GM18870 (cell line): ENCODE measurements at regions not wholly inside any gene's neighbourhood (a gene's known extent, or its start where the extent isn't known, plus 50 kb on each side); places are given as distances from the start of the nearest gene placed in this dataset.
"Not testable (repeated sequence)": the region's sequence is repeated elsewhere in the genome, so short reads cannot be mapped to it uniquely, and the experiment has no call there.

Source experiments
- ATAC-seq: cut with Tn5 transposase; IDR thresholded peaks from one replicate; pipeline ENCODE4 v1.9.1; 2021; ENCODE audit warnings: moderate library complexity; ENCODE audit not compliant: unreplicated experiment

DNA sequence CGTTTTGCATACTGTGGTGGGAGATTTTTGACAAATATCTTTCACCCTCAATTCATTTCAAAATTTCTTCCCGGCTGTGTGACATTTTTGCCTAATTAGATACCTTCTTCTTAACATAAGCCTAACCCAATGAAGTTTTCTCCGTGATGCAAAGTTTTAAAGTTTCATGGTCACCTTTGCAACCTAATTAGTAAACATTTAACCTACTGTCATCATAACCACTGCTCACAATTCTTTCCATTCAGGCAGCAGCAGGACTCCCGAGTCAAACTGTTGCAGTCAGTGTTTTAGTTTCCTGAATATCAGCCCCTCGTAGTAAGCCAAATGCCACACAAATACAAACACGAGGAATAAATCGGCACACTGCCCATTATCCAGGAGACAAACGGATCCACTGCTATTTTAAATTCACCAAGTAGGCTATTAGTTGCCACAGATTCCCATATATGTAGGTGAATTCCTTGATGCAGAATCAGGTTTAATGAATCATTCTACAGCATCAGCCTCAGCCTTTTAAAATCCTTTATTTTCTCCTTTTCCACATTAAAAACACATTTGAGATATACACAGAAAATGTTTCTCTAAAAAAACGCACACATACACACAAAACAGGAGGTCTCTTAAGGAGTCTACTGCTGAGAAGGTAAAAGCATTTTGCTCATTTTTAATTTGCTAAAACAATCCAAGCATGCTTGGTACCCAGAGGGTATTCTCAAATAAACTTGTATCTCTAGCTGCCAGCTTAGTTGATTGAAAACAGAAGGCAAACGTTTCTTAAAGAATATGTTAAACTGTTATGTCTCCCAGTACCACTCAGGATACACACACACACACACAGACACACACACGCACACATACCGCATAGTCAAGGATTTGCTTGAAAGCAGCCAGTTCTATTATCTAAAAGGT, 106.5 kb upstream of the KCTD1 start:
- no peak for ATAC-seq

DNA sequence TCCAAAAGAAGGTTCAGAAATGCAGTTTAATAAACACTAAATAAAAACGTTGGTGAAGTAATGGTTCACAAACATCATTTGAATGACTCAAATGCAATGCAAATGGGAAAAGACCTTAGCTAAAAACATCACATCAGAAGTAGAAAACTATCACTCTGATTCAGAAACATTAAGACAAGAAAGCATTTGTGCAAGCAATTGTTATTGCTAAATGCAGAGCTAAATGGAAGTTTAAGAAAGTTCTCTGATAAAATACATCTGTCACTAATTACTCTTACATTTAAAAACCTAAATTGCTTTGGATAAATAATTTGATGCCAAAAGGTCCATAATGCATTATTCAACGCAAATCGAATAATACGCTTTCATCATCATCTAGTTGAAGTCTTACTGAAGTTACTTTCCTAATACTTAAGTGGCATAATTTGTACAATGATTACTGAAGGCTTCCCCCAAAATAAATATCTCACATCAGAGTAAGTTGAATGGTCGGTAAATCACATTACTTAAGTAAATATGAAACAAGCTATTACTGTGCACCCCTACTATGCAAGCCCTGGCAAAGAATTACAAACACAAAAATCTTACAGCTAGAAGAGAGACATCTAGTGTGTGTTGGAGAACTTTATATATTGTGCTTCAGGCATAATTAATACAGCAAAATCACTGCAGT, 105.7 kb upstream of the KCTD1 start:
- ATAC-seq, result no peak

DNA sequence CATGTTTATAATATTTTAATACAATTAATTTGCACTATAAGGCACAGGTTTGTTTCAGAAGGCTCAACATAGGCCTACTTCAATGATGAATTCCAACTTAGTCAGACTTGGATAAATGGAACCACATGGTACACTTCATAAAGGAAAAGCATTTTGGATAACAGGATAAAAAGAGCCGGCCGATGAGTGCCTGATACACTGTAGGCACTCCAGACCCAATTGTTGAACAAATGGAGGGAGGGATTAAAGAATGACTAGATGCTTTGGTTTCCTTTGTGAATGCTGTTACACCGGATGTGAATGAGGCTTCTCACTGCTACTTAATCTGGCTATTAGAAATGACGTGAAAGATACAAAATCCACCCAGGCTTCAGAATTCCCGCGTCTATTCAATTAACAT, 104.1 kb upstream of the KCTD1 start:
- ATAC-seq, result no peak

DNA sequence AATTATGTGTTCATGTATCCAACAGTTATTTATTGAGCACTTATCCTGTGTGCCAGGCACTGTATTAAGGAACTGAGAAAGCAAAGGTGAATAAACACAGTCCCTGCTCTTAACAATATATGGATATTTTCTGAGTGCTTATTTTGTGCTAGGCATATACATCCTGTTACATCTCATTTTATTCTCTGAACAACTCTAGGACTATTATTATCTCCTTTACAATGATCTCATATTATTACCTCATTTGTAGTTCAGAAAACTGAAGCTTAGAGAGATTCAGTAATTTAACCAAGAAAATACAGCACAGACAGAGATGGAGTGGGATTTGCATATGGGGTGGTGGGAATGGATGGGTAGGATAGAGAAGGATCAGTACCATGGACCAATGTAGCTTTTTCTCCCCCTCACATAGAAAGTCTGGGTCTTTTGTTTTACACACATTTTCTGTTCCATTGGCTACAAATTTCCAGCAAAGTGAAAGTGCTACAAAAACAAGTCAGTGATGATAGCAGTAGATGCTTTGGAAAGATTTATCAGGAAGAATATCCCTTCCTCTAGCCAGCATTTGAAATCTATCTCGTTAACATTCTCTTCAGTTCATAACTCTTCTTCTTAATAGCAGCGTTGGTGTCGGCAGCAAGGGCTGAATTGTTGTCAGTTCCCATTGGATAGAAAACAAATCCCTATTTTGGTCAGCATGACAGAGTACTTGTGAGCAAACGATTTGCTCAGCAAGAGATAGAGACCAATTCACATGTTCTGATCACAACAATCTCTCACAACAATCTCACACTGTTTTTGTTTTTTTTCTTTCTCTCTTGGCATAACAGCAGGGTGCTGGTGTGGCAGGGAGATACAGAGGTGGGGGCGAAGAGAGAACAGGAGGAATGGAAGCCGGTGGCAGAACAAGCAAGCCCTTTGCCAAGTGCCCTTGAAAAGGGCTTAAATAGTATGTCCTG, 102.2 kb upstream of the KCTD1 start:
- ATAC-seq, result no peak

DNA sequence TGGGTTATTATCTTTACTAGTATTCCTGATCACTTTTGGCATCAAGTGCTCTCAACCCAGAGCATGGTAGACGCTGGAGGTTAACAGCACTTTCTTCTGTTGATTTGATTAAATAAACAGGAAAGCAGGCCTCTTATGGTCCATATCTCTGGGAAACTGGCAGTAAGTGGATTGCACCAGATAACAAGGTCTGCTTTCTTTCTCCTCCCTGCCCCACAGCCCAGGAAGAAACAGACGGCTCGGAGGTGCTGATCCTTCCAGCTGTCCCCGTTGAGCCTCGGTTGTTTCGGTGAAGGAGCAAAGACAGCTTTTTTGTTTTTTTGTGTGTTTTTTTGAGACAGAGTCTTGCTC, 100.8 kb upstream of the KCTD1 start:
- no peak for ATAC-seq

DNA sequence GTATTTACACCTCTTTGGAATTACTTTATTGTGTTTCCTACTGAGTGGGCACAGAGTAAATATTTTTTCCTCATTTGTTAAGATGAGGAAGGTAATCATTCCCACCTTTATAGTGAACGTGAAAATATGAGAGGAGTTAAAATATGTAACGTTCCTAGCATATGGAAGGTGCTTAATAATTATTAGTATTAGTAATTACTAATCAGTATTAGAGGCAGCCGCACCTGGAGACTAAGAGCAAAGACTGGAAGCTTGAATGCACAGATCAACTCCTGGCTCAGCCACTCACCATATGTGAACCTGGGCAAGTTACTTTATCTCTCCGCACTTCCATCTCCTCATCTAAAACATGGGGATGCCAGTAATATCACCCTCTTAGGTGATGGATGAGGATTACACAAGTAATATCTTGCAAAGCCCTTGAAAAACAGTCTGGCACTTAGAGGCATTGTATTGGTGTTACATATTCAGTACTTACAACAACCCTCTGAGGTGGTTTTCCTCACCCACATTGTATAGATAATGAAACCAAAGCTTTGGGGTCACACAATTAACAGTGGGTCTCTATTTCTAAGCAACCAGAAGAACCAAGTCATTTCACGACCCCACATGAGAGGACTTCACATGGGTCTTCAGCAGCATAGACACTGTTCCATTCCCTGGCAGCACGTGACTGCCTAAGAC, 100.3 kb upstream of the KCTD1 start:
- ATAC-seq, result no peak

DNA sequence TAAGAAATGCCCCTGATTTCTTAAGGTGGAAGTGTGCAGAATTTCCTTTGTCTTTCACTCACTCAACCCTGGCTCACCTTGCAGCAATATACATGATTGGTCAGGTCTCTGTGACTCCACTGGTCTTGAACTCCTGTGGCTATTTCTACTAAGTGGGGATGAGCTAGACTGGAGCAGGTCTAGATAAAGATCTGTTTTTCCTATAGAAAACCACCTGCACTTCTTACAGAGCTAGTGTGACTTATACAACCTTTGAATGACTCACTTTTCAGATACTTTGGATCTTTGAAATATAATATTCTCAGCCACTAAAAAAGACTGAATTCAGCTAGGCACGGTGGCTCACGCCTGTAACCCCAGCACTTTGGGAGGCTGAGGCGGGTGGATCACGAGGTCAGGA, 98.5 kb upstream of the KCTD1 start:
- ATAC-seq, result no peak

DNA sequence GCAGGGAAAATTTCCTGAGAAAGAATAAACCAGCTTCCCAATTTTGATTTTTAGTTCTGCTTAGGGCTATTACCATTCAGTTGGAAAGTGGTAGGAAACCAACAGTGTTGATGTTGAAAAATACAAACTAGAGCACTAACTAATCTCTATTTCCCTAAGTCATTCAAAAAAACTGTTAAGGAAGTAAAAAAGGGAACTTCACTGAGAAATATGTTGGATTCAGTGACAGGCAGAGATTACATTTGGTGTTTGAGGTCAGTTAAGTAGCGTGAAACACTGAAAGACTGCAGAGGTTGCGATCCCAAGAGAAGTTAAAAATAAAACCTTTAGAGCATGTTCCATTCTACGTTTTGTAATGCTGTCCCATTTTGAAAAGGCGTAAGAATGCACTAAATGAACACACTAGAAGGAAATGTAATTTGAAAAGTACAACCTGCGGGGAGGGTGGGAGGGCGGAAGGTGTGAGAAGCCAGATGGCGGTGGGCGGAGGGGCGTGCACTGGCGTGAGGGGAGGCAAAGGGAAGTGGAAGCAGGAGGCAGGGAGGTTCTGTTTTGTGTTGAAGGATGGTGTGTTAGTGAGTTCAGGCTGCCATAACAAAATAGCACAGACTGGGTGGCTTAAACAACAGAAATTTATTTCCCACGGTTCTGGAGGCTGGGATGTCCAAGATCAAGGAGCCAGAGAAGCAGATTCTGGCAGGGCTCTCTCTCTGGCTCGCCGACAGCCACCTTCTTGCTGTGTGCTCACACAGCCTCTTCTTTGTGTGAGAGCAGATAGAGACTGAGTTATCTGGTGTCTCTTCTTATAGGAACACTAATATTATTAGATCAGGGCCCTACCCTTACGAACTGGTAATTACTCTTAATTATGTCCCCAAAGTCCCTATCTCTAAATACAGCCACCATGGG, 94.3 kb upstream of the KCTD1 start:
- ATAC-seq, result no peak

DNA sequence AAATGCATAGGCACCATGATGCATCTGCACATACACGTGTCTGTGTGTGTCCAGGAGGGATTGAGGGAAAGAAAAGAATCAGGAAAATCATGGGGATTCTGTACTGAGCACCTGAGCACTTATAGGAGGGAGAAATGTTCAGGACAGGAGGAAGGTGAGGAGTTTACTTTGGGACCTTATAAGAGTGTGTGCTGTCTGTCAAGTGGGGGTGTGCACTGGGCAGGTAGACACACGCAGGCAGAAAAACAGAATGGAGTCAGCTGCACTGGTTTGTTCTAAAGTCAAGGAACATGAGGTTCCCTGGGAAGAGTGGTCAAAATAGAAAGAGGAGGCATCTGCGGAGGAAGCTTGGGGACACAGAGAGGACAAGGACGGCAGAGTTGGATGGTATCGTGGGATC, 92.2 kb upstream of the KCTD1 start:
- no peak for ATAC-seq

DNA sequence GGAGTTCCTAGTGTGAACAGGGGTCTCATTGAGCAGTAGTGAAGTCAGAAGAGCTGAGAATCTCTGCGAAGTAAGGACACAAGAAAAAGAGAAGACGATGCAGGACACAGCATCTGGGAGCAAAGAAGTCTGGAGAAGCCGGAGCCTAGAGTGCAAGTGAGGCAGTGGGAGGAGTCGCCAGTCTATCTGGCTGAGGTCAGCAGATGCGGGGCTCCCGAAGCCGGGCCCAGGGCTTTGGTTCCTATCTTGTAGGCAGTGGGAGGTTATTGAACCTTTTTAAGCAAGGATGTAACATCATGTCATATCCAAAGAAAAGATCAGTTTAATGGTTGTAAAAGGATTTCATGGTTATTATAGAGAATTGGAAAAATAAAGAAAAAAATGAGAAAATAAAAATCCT, 90.8 kb upstream of the KCTD1 start:
- no peak for ATAC-seq

DNA sequence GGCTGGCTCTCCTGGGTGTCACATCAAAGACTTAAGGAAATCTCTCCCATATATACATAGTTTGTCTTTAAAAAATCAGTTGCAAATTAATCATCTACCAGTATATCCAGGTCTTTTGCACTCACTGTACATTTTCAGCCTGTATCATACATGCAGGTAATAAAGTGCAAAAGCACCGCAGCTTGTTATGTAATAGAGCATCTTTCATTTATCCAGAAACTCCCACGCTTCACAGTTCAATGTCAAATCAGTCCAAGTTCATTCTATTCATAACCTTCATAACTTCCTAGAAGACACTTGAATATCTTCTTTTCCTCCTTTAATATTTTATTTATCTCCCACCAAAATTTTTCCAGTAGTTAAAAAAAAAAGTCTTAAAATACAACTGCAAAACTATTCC, 89.6 kb upstream of the KCTD1 start:
- ATAC-seq, result no peak

DNA sequence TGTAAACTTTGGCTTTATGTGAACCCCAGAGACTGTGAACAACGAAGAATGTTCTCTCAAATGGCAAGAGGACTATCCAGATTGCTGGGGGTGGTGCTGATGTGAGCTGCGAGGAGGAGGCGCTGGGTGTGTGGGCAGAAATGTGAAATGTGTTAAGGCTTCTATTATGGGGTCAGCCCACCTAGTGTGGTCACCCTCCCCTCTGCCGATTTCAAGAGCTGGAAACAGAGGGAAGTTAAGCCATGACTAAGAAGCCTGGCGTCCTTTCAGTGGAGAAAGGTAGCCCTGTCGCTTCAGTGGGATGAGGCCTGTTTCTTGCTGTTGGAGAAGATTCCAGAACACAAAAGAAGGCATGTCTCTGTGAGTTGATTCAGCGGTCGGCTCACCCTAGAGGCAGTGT, 89.0 kb upstream of the KCTD1 start:
- ATAC-seq, result no peak

DNA sequence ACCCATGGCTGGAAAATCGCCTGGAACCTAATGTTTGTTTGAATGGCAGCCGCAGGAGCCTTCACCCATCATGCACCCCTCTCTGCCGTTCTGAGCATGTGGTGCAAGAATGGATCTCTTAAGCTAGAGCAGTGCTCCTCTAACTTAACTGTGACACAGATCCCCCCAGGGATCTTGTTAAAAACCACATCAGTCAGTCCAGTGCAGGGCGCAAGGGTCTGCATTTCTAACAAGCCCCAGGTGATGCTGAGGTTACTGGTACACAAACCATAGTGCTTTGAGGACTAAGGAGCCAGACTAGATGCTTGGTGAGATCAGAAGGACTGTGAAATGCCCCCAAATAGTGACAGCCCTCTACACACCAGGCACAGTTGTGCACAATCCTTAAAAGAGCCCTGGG, 87.1 kb upstream of the KCTD1 start:
- ATAC-seq, result no peak

DNA sequence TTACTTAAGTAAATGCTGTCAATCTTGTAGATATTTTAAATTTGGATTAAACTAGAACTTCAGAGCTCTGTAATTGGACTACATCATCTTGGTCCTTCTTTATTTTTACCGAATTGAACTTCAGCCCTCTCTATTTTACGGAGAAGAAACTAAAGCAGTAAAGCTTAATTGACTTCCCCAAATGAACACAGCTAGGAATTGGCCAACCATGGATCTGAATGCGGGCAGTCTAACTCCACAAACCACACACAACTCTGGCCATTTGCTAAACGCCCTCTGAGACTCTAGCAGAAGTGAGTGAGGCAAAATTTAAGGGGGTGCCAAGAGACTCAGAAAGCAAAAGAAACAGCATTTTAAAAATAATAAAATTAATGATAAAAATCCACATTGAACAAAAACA, 86.3 kb upstream of the KCTD1 start:
- no peak for ATAC-seq

DNA sequence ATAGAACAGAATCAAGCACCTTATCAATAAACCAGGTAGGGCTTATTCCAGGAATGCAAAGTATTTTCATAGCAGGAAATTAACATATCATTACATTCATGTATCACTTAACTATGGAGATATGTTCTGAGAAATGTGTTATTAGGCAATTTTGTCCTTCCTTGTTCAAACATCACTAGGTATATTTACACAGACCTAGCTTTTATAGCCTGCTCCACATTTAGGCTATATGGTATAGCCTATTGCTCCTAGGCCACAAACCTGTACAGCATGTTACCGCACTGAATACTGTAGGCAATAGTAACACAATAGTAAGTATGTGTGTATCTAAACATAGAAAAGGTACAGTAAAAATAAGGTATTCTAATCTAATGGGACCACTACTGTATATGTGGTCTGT, 82.8 kb upstream of the KCTD1 start:
- ATAC-seq, result no peak

DNA sequence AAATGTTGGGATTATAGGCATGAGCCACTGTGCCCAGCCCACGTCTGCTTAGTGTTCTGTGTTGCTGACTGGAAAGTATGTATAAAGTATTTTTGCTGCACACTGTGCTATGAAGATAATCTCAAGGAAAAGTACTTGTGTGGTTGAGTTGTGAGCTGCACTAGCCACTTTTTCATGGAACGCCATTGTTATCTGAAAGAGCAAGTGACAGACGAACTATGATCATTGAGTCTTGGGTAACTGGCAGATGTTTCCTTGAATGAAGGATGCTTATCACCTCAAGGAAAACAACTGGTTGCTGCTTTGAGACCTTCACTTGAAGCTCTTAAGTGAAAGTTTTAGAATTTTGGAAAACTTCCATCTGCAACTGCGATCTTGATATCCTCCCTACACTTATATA, 82.2 kb upstream of the KCTD1 start:
- no peak for ATAC-seq

DNA sequence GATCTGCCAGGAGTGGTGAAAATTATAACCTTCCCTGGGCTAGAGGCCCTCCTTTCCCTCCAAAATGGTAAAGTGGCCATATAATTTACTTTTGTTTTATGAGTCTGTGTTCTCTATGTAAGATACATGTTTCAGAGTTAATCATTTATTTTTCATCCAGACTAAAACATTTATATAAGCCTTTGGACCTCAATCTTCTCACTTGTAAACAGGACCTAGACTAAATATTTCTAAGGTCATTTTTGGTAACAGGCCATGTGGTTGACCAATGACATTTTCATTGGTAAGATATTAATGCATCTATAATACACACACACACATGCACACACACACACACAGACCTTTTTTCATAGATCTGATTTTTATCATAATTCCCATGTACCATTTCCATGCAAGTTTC, 79.7 kb upstream of the KCTD1 start:
- ATAC-seq, result no peak

DNA sequence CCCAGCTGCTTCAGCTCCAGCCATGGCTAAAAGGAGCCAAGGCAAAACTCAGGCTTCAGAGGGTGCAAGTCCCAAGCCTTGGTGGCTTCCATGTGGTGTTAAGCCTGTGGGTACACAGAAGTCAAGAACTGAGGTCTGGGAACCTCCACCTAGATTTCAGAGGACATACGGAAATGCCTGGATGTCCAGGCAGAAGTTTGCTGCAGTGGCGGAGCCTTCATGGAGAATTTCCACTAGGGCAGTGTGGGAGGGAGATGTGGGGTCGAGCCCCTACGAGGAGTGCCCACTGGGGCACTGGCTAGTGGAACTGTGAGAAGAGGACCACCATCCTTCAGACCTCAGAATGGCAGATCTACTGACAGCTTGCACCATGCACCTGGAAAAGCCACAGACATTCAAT, 76.1 kb upstream of the KCTD1 start:
- no peak for ATAC-seq

DNA sequence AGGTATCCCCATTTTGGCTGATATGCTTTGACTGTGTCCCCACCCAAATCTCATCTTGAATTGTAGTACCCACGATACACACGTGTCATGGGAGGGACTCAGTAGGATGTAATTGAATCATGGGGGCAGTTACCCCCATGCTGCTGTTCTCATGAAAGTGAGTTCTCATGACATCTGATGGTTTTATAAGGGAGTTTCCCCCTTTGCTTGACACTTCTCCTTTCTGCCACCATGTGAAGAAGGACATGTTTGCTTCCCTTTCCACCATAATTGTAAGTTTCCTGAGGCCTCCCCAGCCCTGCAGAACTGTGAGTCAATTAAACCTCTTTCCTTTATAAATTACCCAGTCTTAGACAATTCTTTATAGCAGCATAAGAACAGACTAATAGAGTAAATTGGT, 75.0 kb upstream of the KCTD1 start:
- not testable (repeated sequence) for ATAC-seq
